Spleen (tissue), 11 donors: ENCODE measurements at regions not wholly inside any gene's neighbourhood (a gene's known extent, or its start where the extent isn't known, plus 50 kb on each side); places are given as distances from the start of the nearest gene placed in this dataset.

Experiments used
- DNase-seq: peaks from one replicate; pipeline ENCODE4 v3.0.0-alpha.2; 2020
- H3K27ac ChIP-seq, 8 donors: fragments of 200-600 bp; sonication (generic) in 7 of 8; 1 replicate in 4 of 8; 2 replicates in 4 of 8; pipeline versions ENCODE4 v1.5.0 to v1.8.0; 2016 to 2021; ENCODE audit warnings: inconsistent platforms in 4 of 8, mild to moderate bottlenecking in 4 of 8, moderate library complexity in 1 of 8
- H3K27me3 ChIP-seq, 7 donors: fragments of 200-600 bp; sonication (generic) in 6 of 7; replicated peaks in 1 of 7; 1 replicate in 4 of 7; 2 replicates in 3 of 7; pipeline versions ENCODE4 v1.5.0 to v1.8.0; 2016 to 2021; ENCODE audit warnings: inconsistent platforms in 3 of 7, mild to moderate bottlenecking in 1 of 7
- H3K36me3 ChIP-seq, 6 donors: fragments of 200-600 bp; sonication (generic) in 5 of 6; 1 replicate in 4 of 6; 2 replicates in 2 of 6; pipeline versions ENCODE4 v1.5.0 to v1.8.0; 2016 to 2021; ENCODE audit warnings: inconsistent platforms in 2 of 6
- H3K4me1 ChIP-seq, 6 donors: fragments of 200-600 bp; sonication (generic) in 5 of 6; 1 replicate in 3 of 6; 2 replicates in 3 of 6; pipeline versions ENCODE4 v1.5.0 to v1.8.0; 2016 to 2021; ENCODE audit warnings: inconsistent platforms in 3 of 6
- H3K4me3 ChIP-seq, 8 donors: fragments of 200-600 bp; sonication (generic) in 7 of 8; 1 replicate in 4 of 8; 2 replicates in 4 of 8; pipeline versions ENCODE4 v1.5.0 to v1.8.0; 2016 to 2021; ENCODE audit warnings: inconsistent platforms in 4 of 8, mild to moderate bottlenecking in 4 of 8, moderate library complexity in 2 of 8
- H3K9me3 ChIP-seq, 8 donors: fragments of 200-600 bp; sonication (generic) in 7 of 8; 1 replicate in 4 of 8; 2 replicates in 4 of 8; pipeline versions ENCODE4 v1.5.0 to v1.8.0; 2016 to 2021; ENCODE audit warnings: inconsistent platforms in 4 of 8
- POLR2A ChIP-seq, 3 donors: fragments of 450-650 bp; IDR thresholded peaks; one replicate each; pipeline ENCODE4 v1.5.1; 2017; ENCODE audit warnings: antibody characterized with exemption in 3 of 3, mild to moderate bottlenecking in 1 of 3
- POLR2AphosphoS5 ChIP-seq, 3 donors: sonication (generic); formaldehyde crosslinking; IDR thresholded peaks; one replicate each; pipeline ENCODE4 v1.5.1; 2017; ENCODE audit warnings: antibody characterized with exemption in 3 of 3
- WGBS, 5 donors: extraction: QIAGEN DNeasy Blood & Tissue Kit in 3 of 5; methylation state at CpG; one replicate each; pipeline versions ENCODE4 v1.1.5 to v1.1.7; 2013 to 2018; 5-methylcytosine and 5-hydroxymethylcytosine counted together
- intact Hi-C: fragments of 100-400 bp; cut with DNase I; formaldehyde crosslinking; loops from one replicate; pipeline ENCODE4 v1.15.0; 2023; ENCODE audit warnings: low total_unique reads
- TF ChIP-seq, protein P1 (sequence below), 11 experiments: fragments of 200-600 bp in 7 of 11; fragments of 450-650 bp in 4 of 11; sonication (generic) in 4 of 11; IDR thresholded peaks in 8 of 11; conservative IDR thresholded peaks in 3 of 11; 1 replicate in 7 of 11; 2 replicates in 4 of 11; pipeline versions ENCODE4 v1.4.0 to v1.8.0; 2016 to 2021; ENCODE audit warnings: antibody characterized with exemption in 11 of 11, inconsistent platforms in 4 of 11, mild to moderate bottlenecking in 1 of 11
- donor health status: healthy with polysubstance abuse.
- donor health status: DM: no; HTN: no; CAD: no; lungs with moderate emphysema.
- donor health status: DM: no; HTN: no; CAD: no.
- donor health status: Bipolar disorder and iron deficiency.
- donor health status: healthy.
- donor health status: DM: no; HTN: no; CAD: no.
- donor health status: DM: yes; HTN: yes; CAD: no.

DNA sequence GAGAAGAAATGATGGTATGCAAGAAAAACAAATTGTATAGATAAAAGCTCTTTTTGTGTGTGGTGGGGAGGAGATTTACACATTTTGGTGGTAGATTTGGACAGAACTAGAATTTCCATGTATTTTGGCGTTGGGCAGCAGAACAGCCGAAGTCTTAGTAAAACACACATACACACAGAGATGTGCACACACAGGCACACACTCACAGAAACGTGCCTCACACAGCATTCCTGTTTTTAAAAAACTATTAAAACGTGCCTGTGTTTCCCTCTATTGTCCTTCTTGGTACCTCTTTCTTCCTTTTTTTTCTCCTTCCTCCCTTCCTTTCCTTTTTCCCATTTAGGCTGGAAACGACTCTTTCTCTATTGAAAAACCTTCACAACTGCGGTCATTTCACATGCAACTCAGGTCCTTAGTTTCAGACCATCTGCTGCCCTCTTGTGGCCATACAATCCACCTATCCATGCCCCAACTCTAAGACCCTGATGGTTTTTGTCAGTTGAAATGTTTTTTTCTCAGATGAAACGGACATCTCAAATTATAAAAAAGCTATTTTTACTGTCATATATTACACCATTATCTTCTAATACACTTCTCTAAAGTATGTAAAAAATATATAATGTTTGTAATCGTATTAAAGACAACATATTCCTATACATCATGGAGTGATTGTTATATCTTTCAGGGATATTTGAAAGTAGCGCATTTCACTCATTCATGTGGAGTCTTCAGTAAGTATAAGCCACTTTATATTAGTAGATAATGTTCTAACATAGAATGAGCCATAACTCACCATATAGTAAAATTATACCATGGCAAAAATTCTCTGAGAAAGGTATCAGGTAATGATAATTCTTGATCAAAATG lies 386.7 kb upstream of the NOVA1 start:
- TF ChIP-seq POLR2AphosphoS5 (IDR thresholded peaks at IDR 0.05) = no peak
- TF ChIP-seq, protein P1, sequence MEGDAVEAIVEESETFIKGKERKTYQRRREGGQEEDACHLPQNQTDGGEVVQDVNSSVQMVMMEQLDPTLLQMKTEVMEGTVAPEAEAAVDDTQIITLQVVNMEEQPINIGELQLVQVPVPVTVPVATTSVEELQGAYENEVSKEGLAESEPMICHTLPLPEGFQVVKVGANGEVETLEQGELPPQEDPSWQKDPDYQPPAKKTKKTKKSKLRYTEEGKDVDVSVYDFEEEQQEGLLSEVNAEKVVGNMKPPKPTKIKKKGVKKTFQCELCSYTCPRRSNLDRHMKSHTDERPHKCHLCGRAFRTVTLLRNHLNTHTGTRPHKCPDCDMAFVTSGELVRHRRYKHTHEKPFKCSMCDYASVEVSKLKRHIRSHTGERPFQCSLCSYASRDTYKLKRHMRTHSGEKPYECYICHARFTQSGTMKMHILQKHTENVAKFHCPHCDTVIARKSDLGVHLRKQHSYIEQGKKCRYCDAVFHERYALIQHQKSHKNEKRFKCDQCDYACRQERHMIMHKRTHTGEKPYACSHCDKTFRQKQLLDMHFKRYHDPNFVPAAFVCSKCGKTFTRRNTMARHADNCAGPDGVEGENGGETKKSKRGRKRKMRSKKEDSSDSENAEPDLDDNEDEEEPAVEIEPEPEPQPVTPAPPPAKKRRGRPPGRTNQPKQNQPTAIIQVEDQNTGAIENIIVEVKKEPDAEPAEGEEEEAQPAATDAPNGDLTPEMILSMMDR (IDR thresholded peaks at IDR 0.05 in 8 of 11, conservative IDR thresholded peaks at IDR 0.05 in 3 of 11) = peak in 9 of 11 experiments; percentile 12 to 65 (median 55)
- Histone ChIP-seq H3K36me3 (no peaks in the 10 kb centered on the region), H3K27me3 (no peaks in the 10 kb centered on the region), H3K27ac (no peak overlapping the region), H3K4me3 (no peak overlapping the region), H3K4me1 (no peaks in the 10 kb centered on the region), H3K9me3 (no peaks in the 10 kb centered on the region)
- no peak for DNase-seq
- intact Hi-C loops = no loop called here
- 26 to 33% (median 30%) methylated on average over 9 of the region's 9 CpGs for WGBS, 5 donors

DNA sequence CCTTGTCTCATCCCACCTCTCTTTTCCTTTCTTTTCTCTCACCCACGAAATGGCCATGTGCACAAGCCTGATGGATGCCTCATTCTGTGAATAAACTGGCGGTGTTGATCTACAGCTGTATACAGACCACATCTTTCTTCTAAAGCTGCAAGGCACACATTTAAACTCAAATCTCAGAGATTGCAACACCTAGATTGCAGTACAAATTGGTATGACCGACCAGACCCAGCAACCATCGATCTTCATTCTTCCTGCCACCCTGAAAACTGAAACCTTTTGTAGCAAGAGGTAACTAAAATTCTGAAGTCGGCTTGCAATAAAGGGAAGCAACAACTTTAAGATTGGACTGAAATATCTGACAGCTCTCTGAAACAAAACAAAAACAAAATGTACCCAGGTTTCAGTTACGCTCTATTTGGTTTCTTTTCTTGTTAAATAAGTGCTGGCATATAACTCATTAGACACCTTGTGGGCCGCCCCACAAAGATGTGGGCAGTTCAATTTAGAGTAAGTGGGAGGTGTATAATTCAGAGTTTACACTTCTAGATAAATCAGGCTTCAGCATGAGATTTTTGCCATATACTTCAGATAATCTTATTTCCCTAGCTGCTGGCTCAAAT lies 390.0 kb upstream of the NOVA1 start:
- WGBS, 5 donors = 70 to 80% (median 76%) methylated on average over 7 of the region's 7 CpGs

DNA sequence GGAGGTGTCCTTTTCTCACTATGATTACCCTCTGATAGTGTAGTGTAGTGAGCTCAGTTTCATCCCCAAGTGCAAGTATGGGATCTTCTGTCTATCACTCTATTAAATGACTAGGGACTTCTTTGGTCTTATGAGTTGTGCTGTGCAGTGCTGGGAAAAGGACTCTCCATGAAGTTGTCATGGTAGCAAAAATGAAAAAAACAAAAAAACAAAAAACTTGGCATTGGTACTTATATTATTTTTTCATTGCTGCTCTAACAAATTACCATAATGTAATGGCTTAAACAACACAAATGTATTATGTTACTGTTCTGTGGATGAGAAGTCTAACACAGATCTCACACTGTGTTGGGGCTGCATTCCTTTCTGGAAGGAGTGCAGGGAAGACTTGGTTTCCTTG lies 393.1 kb upstream of the NOVA1 start:
- no peak for DNase-seq
- intact Hi-C loops = no loop called here
- no peaks in the 10 kb centered on the region for H3K36me3 ChIP-seq
- no peaks in the 10 kb centered on the region for H3K9me3 ChIP-seq
- H3K4me1 ChIP-seq = no peaks in the 10 kb centered on the region
- H3K4me3 ChIP-seq = no peak overlapping the region
- H3K27me3 ChIP-seq = no peaks in the 10 kb centered on the region
- no peak overlapping the region for H3K27ac ChIP-seq
- TF ChIP-seq POLR2AphosphoS5 (IDR thresholded peaks at IDR 0.05) = no peak

More for the DNA sequence above, 390.0 kb upstream of the NOVA1 start:
- Histone ChIP-seq H3K27ac (no peak overlapping the region), H3K4me1 (no peaks in the 10 kb centered on the region), H3K27me3 (no peaks in the 10 kb centered on the region), H3K36me3 (no peaks in the 10 kb centered on the region), H3K9me3 (no peaks in the 10 kb centered on the region), H3K4me3 (no peak overlapping the region)
- intact Hi-C loops = no loop called here
- DNase-seq = no peak
- TF ChIP-seq POLR2A (IDR thresholded peaks at IDR 0.05) (no peak), POLR2AphosphoS5 (IDR thresholded peaks at IDR 0.05) (no peak)
- TF ChIP-seq, protein P1 (IDR thresholded peaks at IDR 0.05 in 8 of 11, conservative IDR thresholded peaks at IDR 0.05 in 3 of 11) = no peak

DNA sequence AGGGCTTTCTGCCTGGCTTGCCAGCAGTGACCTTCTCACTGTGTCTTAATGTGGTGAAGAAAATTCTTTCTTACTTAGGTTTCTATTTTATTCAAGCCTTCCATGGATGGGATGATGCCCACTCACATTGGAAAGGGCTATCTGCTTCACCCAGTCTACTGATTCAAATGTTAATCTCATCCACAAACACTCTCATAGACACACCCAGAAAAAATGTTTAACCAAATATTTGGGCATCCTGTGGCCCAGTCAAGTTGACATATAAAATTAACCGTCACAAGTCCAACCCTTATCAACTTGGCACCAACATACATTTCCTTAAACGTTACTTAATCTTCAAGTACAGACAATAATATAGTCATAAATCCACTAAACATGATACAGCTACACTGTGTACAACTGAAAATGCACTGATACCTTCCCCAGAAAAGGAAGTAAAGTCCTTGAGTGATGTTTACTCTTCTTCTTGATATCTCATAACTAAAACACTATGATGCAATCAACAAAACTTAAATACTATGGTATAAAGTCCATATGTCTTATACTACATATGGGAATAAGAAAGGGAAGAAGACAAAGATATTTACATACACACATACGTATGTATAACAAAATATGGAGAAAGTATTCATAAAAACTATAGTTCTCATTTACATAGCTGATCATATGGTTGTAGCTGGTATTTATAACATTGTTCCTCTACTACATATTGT lies 394.7 kb upstream of the NOVA1 start:
- no peak for DNase-seq
- H3K9me3 ChIP-seq = peaks cover 0 to under 1% (median 0%) of the 10 kb centered on the region in 8 donors
- intact Hi-C loops = no loop called here
- H3K4me3 ChIP-seq = no peak overlapping the region
- no peak for TF ChIP-seq POLR2A (IDR thresholded peaks at IDR 0.05)
- TF ChIP-seq POLR2AphosphoS5 (IDR thresholded peaks at IDR 0.05) = no peak
- H3K27me3 ChIP-seq = no peaks in the 10 kb centered on the region
- no peak overlapping the region for H3K27ac ChIP-seq
- no peaks in the 10 kb centered on the region for H3K4me1 ChIP-seq
- WGBS, 5 donors = 52 to 75% (median 58%) methylated on average over 3 of the region's 3 CpGs
- no peaks in the 10 kb centered on the region for H3K36me3 ChIP-seq

DNA sequence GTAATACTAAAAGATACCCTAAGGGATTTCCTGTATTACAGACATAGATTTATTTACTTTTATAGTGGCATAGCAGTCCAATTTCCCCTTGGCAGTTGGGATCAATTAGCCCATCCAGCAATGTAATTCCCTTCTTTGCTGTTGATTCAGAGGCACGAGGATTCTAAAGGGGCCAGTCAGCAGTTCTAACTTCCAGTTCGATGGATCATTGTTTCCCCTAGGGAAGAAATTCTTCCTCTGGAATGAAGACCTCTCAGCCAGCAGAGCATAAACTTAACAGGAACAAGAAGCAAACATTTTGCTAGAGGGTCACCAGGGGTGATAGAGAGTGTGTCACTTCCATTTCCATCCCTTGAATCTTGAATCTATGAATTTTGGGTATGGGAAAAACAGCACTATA lies 395.7 kb upstream of the NOVA1 start:
- Histone ChIP-seq H3K9me3 (peaks cover 0 to 5% (median 0%) of the 10 kb centered on the region in 8 donors), H3K4me3 (no peak overlapping the region), H3K36me3 (no peaks in the 10 kb centered on the region), H3K27ac (no peak overlapping the region), H3K27me3 (no peaks in the 10 kb centered on the region), H3K4me1 (no peaks in the 10 kb centered on the region)
- TF ChIP-seq POLR2A (IDR thresholded peaks at IDR 0.05) = no peak
- TF ChIP-seq POLR2AphosphoS5 (IDR thresholded peaks at IDR 0.05) = no peak
- TF ChIP-seq, protein P1 (IDR thresholded peaks at IDR 0.05 in 8 of 11, conservative IDR thresholded peaks at IDR 0.05 in 3 of 11) = no peak
- DNase-seq = no peak
- WGBS, 5 donors = 49 to 76% (median 54%) methylated on average over 2 of the region's 2 CpGs
- intact Hi-C loops = no loop called here
